Activated CD4-positive, alpha-beta T cell treated with anti-CD3 and anti-CD28 coated beads, Interleukin-2, amount 10 ng/mL, durations not matched to agents 24 days and 14 days (primary cell): ENCODE measurements at regions not wholly inside any gene's neighbourhood (a gene's known extent, or its start where the extent isn't known, plus 50 kb on each side); places are given as distances from the start of the nearest gene placed in this dataset.

Experiments
- DNase-seq: peaks from one replicate; pipeline ENCODE4 v3.0.0; 2022
- H3K27ac Mint-ChIP-seq: one replicate; pipeline ENCODE4 v1.8.0; 2022; ENCODE audit warnings: mild to moderate bottlenecking, mixed read lengths
- H3K27me3 Mint-ChIP-seq: one replicate; pipeline ENCODE4 v1.8.0; 2022; ENCODE audit warnings: mixed read lengths
- H3K36me3 Mint-ChIP-seq: one replicate; pipeline ENCODE4 v1.8.0; 2022; ENCODE audit warnings: low read depth, mild to moderate bottlenecking, mixed read lengths
- H3K4me1 Mint-ChIP-seq: one replicate; pipeline ENCODE4 v1.8.0; 2021; ENCODE audit warnings: mixed read lengths
- H3K4me3 Mint-ChIP-seq: one replicate; pipeline ENCODE4 v1.8.0; 2022; ENCODE audit warnings: mild to moderate bottlenecking, moderate library complexity, mixed read lengths
- H3K9me3 Mint-ChIP-seq: one replicate; pipeline ENCODE4 v1.8.0; 2021; ENCODE audit warnings: mixed read lengths
- intact Hi-C: fragments of 100-400 bp; cut with micrococcal nuclease; formaldehyde crosslinking; loops from one replicate; pipeline ENCODE4 v1.15.1; 2023

GRCh38 chr2:228735697-228736096 lies 535.4 kb downstream of the PID1 start:
- Mint-ChIP-seq H3K9me3 (peaks cover 3% of the 10 kb centered on the region), H3K27me3 (no peaks in the 10 kb centered on the region), H3K36me3 (no peaks in the 10 kb centered on the region), H3K4me3 (no peak overlapping the region), H3K27ac (no peak overlapping the region), H3K4me1 (no peaks in the 10 kb centered on the region)
- DNase-seq, result no peak
- intact Hi-C loops, result no loop called here

GRCh38 chr2:228731517-228731916 lies 539.6 kb downstream of the PID1 start:
- H3K4me1 Mint-ChIP-seq, result no peaks in the 10 kb centered on the region
- no peaks in the 10 kb centered on the region for H3K36me3 Mint-ChIP-seq
- no peaks in the 10 kb centered on the region for H3K9me3 Mint-ChIP-seq
- no peak overlapping the region for H3K27ac Mint-ChIP-seq
- intact Hi-C loops, result no loop called here
- H3K4me3 Mint-ChIP-seq, result no peak overlapping the region
- DNase-seq, result no peak
- no peaks in the 10 kb centered on the region for H3K27me3 Mint-ChIP-seq

DNA sequence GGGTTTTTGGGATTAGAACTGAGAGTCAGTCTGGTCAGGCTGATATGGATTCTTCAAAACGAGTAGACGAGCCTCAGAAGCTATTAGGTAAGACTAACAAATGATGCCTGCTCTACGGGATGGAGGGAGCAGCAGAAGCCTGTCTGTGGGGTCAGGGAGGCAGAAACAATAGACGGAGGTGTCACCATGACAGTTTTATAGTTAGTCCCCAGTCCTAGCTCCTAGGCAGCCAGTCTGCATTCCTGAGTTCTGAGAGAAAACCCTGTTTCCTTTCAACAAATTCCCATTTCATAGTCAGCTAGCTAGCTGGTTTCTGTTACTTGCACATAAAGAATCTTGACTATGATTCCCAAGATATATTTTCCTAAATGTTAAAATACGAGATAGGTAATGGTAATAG lies 542.1 kb downstream of the PID1 start:
- Mint-ChIP-seq H3K27me3 (no peaks in the 10 kb centered on the region), H3K27ac (no peak overlapping the region), H3K4me1 (no peaks in the 10 kb centered on the region), H3K4me3 (no peak overlapping the region), H3K36me3 (no peaks in the 10 kb centered on the region), H3K9me3 (no peaks in the 10 kb centered on the region)
- intact Hi-C loops, result no loop called here
- DNase-seq, result no peak

- no peak overlapping the region for H3K27ac Mint-ChIP-seq
- H3K36me3 Mint-ChIP-seq, result no peaks in the 10 kb centered on the region
- intact Hi-C loops, result no loop called here
- H3K4me3 Mint-ChIP-seq, result no peak overlapping the region
- H3K4me1 Mint-ChIP-seq, result no peaks in the 10 kb centered on the region
- no peaks in the 10 kb centered on the region for H3K27me3 Mint-ChIP-seq
- no peak for DNase-seq
- H3K9me3 Mint-ChIP-seq, result no peaks in the 10 kb centered on the region
Observed at GRCh38 chr2:228725031-228725430, 543.5 kb upstream of the SPHKAP start.

DNA sequence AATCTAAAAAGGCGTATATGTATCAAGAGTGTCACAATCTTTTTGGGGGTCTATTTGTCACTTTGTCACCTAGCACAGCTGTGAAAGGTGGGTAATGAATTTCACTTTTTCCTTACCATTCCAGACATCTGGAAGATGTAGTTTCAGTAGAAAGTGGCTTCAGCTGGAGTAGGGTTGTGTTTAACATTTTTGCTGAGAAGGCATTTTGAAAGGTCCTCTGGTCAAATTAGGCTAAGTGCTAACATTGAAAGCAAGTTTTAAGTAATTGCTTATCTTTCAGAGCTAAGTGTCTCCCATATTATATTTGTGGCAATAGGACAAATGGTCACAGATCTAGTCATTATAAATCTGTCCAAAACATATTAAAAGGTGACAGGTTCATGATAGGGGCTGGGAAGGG lies 542.1 kb upstream of the SPHKAP start:
- Mint-ChIP-seq H3K27me3 (no peaks in the 10 kb centered on the region), H3K36me3 (no peaks in the 10 kb centered on the region), H3K9me3 (no peaks in the 10 kb centered on the region), H3K4me1 (no peaks in the 10 kb centered on the region), H3K4me3 (no peak overlapping the region), H3K27ac (no peak overlapping the region)
- intact Hi-C loops, result no loop called here
- no peak for DNase-seq

DNA sequence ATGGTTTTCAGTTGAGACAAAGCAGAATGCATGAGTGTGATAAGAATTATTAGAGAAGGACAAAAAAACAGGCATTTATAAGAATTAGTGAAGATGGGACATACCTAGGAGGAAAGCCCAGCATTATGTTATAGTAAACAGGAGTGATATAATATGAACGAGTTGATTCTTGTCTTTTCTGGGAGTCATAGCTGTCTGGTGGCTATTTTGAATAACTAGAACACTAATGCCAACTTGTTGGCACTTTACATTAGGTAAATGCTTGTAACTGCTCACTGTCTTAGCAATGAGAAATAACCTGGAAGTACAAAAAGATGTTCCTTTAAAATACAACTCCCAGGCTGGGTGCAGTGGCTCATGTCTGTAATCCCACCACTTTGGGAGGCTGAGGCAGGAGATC lies 540.8 kb upstream of the SPHKAP start:
- H3K27ac Mint-ChIP-seq, result no peak overlapping the region
- H3K9me3 Mint-ChIP-seq, result no peaks in the 10 kb centered on the region
- H3K36me3 Mint-ChIP-seq, result no peaks in the 10 kb centered on the region
- H3K4me3 Mint-ChIP-seq, result no peak overlapping the region
- H3K4me1 Mint-ChIP-seq, result no peaks in the 10 kb centered on the region
- intact Hi-C loops, result no loop called here
- no peak for DNase-seq
- H3K27me3 Mint-ChIP-seq, result no peaks in the 10 kb centered on the region

DNA sequence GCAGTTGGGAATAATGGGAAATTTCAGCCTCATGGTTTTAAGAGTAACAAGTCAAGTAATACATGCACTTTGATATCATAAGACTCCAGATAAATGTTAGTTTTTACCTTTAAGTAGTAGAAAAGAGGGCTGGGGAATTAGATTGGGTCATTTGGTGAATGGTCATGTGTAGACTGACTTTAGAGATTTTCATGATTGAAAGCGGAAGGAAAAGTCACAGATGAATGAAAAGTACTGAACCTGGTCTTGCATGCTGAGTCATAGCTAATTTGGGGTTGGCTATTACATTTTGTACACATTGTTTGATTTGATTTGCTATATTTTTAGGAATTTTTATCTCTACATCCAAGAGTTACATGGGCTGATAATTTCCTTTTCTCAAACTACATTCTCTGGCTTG lies 539.4 kb upstream of the SPHKAP start:
- H3K9me3 Mint-ChIP-seq, result no peaks in the 10 kb centered on the region
- no peak overlapping the region for H3K27ac Mint-ChIP-seq
- DNase-seq, result no peak
- no peak overlapping the region for H3K4me3 Mint-ChIP-seq
- H3K27me3 Mint-ChIP-seq, result no peaks in the 10 kb centered on the region
- intact Hi-C loops, result no loop called here
- H3K36me3 Mint-ChIP-seq, result no peaks in the 10 kb centered on the region
- H3K4me1 Mint-ChIP-seq, result no peaks in the 10 kb centered on the region

- no peak for DNase-seq
- intact Hi-C loops, result no loop called here
- peaks cover 3% of the 10 kb centered on the region for H3K9me3 Mint-ChIP-seq
- no peak overlapping the region for H3K27ac Mint-ChIP-seq
- no peaks in the 10 kb centered on the region for H3K36me3 Mint-ChIP-seq
- no peaks in the 10 kb centered on the region for H3K27me3 Mint-ChIP-seq
- H3K4me1 Mint-ChIP-seq, result no peaks in the 10 kb centered on the region
- H3K4me3 Mint-ChIP-seq, result no peak overlapping the region
Observed at GRCh38 chr2:228709788-228710371, 528.4 kb upstream of the SPHKAP start.

DNA sequence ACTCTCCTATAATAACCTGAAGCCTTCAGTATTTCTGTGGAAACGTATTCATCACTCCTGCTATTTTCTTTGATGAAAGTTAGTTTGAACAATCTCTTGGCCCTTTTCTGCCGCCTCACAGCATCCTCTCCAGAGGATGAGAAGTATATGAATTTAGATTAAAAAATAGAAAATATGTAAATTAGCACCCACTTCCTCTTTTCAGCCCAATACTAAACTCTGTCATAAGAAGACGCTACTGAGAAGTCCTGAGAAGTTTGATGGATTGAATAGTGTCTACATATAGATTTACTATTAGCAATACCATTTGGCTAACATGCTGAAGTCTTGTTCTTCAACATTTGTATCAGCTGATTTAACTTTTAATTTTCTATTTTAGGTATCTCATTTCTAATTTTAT lies 526.4 kb upstream of the SPHKAP start:
- no peaks in the 10 kb centered on the region for H3K4me1 Mint-ChIP-seq
- peaks cover 3% of the 10 kb centered on the region for H3K9me3 Mint-ChIP-seq
- intact Hi-C loops, result no loop called here
- no peaks in the 10 kb centered on the region for H3K27me3 Mint-ChIP-seq
- no peak for DNase-seq
- no peak overlapping the region for H3K4me3 Mint-ChIP-seq
- H3K36me3 Mint-ChIP-seq, result no peaks in the 10 kb centered on the region
- no peak overlapping the region for H3K27ac Mint-ChIP-seq

DNA sequence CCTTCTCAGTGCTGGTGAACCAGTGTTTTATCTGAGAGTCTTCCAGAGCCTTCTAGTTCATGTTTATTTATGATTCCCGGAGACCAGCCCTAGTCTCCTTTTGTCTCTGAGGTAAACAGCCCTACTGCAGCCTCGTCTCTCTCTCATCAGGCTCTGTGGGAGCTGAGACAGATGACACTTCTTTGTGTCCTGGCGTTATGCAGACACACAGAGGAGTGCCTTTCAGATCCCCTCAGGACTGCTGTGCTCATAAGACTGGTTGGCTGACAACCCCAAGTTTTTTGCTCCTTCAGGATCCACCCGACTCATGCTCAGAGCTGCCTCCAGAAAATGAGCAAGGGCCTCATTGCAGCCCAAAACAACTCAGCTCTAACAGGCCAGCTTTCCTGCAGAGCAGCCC lies 523.8 kb upstream of the SPHKAP start:
- no peaks in the 10 kb centered on the region for H3K27me3 Mint-ChIP-seq
- no peaks in the 10 kb centered on the region for H3K36me3 Mint-ChIP-seq
- H3K27ac Mint-ChIP-seq, result no peak overlapping the region
- intact Hi-C loops, result no loop called here
- peaks cover 1% of the 10 kb centered on the region for H3K9me3 Mint-ChIP-seq
- no peak for DNase-seq
- H3K4me1 Mint-ChIP-seq, result no peaks in the 10 kb centered on the region
- H3K4me3 Mint-ChIP-seq, result no peak overlapping the region

GRCh38 chr2:228703152-228703551 lies 521.7 kb upstream of the SPHKAP start:
- Mint-ChIP-seq H3K27me3 (no peaks in the 10 kb centered on the region), H3K4me1 (no peaks in the 10 kb centered on the region), H3K9me3 (no peaks in the 10 kb centered on the region), H3K36me3 (no peaks in the 10 kb centered on the region), H3K4me3 (no peak overlapping the region), H3K27ac (no peak overlapping the region)
- intact Hi-C loops, result no loop called here
- no peak for DNase-seq

GRCh38 chr2:228701506-228701905 lies 520.0 kb upstream of the SPHKAP start:
- H3K27me3 Mint-ChIP-seq, result no peaks in the 10 kb centered on the region
- no peak for DNase-seq
- H3K27ac Mint-ChIP-seq, result no peak overlapping the region
- H3K9me3 Mint-ChIP-seq, result no peaks in the 10 kb centered on the region
- H3K4me1 Mint-ChIP-seq, result no peaks in the 10 kb centered on the region
- H3K4me3 Mint-ChIP-seq, result no peak overlapping the region
- intact Hi-C loops, result no loop called here
- no peaks in the 10 kb centered on the region for H3K36me3 Mint-ChIP-seq

DNA sequence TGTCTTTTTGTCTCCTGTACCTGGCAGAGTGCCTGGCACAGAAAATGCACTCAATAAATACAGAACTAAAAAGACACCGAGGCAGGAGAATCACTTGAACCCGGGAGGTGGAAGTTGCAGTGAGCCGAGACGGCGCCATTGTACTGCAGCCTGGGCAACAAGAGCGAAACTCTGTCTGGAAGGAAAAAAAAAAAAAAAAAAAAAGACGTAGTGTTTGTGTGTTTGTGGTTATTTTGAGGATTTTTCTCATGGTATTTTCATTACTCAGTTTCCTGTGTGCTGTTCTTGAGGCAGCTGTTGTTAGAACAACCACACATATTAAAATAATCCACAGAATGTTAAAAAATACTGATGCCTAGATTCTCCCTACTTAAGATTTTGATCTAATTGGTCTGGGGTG lies 519.2 kb upstream of the SPHKAP start:
- no peaks in the 10 kb centered on the region for H3K9me3 Mint-ChIP-seq
- H3K36me3 Mint-ChIP-seq, result no peaks in the 10 kb centered on the region
- H3K27me3 Mint-ChIP-seq, result no peaks in the 10 kb centered on the region

GRCh38 chr2:228699888-228700287 lies 518.4 kb upstream of the SPHKAP start:
- H3K9me3 Mint-ChIP-seq, result no peaks in the 10 kb centered on the region
- H3K4me1 Mint-ChIP-seq, result no peaks in the 10 kb centered on the region
- H3K27ac Mint-ChIP-seq, result no peak overlapping the region
- no peaks in the 10 kb centered on the region for H3K27me3 Mint-ChIP-seq
- no peak overlapping the region for H3K4me3 Mint-ChIP-seq
- no peak for DNase-seq
- no peaks in the 10 kb centered on the region for H3K36me3 Mint-ChIP-seq
- intact Hi-C loops, result no loop called here

More for the DNA sequence above, 519.2 kb upstream of the SPHKAP start:
- DNase-seq, result no peak
- no peaks in the 10 kb centered on the region for H3K4me1 Mint-ChIP-seq
- H3K27ac Mint-ChIP-seq, result no peak overlapping the region
- no peak overlapping the region for H3K4me3 Mint-ChIP-seq
- intact Hi-C loops, result no loop called here

DNA sequence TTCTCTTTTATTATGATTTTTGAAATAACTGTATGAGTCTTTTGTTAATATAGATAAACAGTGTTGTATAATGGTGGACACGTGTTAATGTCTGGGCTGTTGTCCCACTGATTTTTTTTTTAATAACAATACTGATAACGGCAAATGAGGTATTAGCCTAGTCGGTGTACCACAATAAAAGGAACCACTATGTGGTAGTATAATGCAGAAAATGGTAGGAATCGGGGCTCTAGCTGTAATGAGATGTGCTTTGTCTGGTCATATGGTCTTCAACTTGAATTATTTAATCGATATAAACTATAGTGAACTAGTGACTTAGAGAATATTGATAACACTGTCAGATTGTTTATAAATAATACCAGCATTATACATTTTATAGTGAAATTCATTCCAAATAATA lies 517.9 kb upstream of the SPHKAP start:
- DNase-seq, result no peak
- H3K36me3 Mint-ChIP-seq, result no peaks in the 10 kb centered on the region
- intact Hi-C loops, result no loop called here
- H3K27me3 Mint-ChIP-seq, result no peaks in the 10 kb centered on the region
- H3K4me1 Mint-ChIP-seq, result no peaks in the 10 kb centered on the region
- H3K9me3 Mint-ChIP-seq, result no peaks in the 10 kb centered on the region
- H3K27ac Mint-ChIP-seq, result no peak overlapping the region
- no peak overlapping the region for H3K4me3 Mint-ChIP-seq
